GM23248 (cell line): ENCODE measurements at regions not wholly inside any gene's neighbourhood (a gene's known extent, or its start where the extent isn't known, plus 50 kb on each side); places are given as distances from the start of the nearest gene placed in this dataset.

Experiments
- DNase-seq: peaks from one replicate; pipeline ENCODE4 v3.0.0-alpha.2; 2015
- H2AFZ ChIP-seq: fragments of 200-600 bp; sonication (generic); 2 replicates; pipeline ENCODE4 v1.6.1; 2016; ENCODE audit warnings: antibody characterized with exemption
- H3F3A ChIP-seq: fragments of 200-600 bp; sonication (generic); 2 replicates; pipeline ENCODE4 v1.6.1; 2016; ENCODE audit warnings: mild to moderate bottlenecking, antibody characterized with exemption, mixed run types; ENCODE audit not compliant: insufficient read depth
- H3K27ac ChIP-seq: fragments of 200-600 bp; sonication (generic); 2 replicates; pipeline ENCODE4 v1.5.1; 2016; ENCODE audit warnings: mild to moderate bottlenecking
- H3K27me3 ChIP-seq: fragments of 200-600 bp; sonication (generic); replicated peaks from 2 replicates; pipeline ENCODE4 v1.6.1; 2016; ENCODE audit warnings: mild to moderate bottlenecking; ENCODE audit not compliant: insufficient read depth
- H3K36me3 ChIP-seq: fragments of 200-600 bp; sonication (generic); 2 replicates; pipeline ENCODE4 v1.6.1; 2016; ENCODE audit warnings: low read depth, mild to moderate bottlenecking
- H3K4me1 ChIP-seq: fragments of 200-600 bp; sonication (generic); 2 replicates; pipeline ENCODE4 v1.6.1; 2016; ENCODE audit warnings: mild to moderate bottlenecking; ENCODE audit not compliant: insufficient read depth
- H3K4me2 ChIP-seq: fragments of 200-600 bp; sonication (generic); one replicate; pipeline ENCODE4 v1.6.1; 2016; ENCODE audit warnings: mild to moderate bottlenecking; ENCODE audit not compliant: unreplicated experiment
- H3K4me3 ChIP-seq: fragments of 200-600 bp; sonication (generic); 2 replicates; pipeline ENCODE4 v1.5.1; 2016; ENCODE audit warnings: mild to moderate bottlenecking
- H3K79me2 ChIP-seq: fragments of 200-600 bp; sonication (generic); 2 replicates; pipeline ENCODE4 v1.6.1; 2016; ENCODE audit warnings: mild to moderate bottlenecking; ENCODE audit not compliant: insufficient read depth
- H3K9ac ChIP-seq: fragments of 200-600 bp; sonication (generic); 2 replicates; pipeline ENCODE4 v1.6.1; 2016; ENCODE audit warnings: mild to moderate bottlenecking
- H3K9me2 ChIP-seq: fragments of 200-600 bp; sonication (generic); 2 replicates; pipeline ENCODE4 v1.6.1; 2016; ENCODE audit warnings: mixed run types, mild to moderate bottlenecking, moderate library complexity; ENCODE audit not compliant: insufficient read depth
- H3K9me3 ChIP-seq: fragments of 200-600 bp; sonication (generic); one replicate; pipeline ENCODE4 v1.6.1; 2017; ENCODE audit warnings: low read depth
- H4K20me1 ChIP-seq: fragments of 200-600 bp; sonication (generic); 2 replicates; pipeline ENCODE4 v1.6.0; 2016; ENCODE audit not compliant: insufficient read depth
- EZH2 ChIP-seq: fragments of 200-600 bp; sonication (generic); IDR thresholded peaks from 2 replicates; pipeline ENCODE4 v1.6.1; 2018; ENCODE audit warnings: antibody characterized with exemption, mild to moderate bottlenecking; ENCODE audit not compliant: insufficient read depth, poor library complexity, severe bottlenecking
- EZH2phosphoT487 ChIP-seq: fragments of 200-600 bp; sonication (generic); IDR thresholded peaks from 2 replicates; pipeline ENCODE4 v1.6.1; 2018; ENCODE audit warnings: antibody characterized with exemption, moderate library complexity, mild to moderate bottlenecking, low read depth; ENCODE audit not compliant: insufficient read depth
- WGBS, 2 experiments: methylation state at CpG; one replicate each; pipeline ENCODE4 v1.1.6; 2015 to 2017; ENCODE audit warnings: low lambda C conversion rate in 2 of 2, low coverage in 1 of 2; ENCODE audit errors: missing lambda C conversion rate in 2 of 2; 5-methylcytosine and 5-hydroxymethylcytosine counted together
- in situ Hi-C: fragments of 300-500 bp; cut with MboI; formaldehyde crosslinking; loops from 2 replicates; pipeline ENCODE4 v1.15.0; 2020

DNA sequence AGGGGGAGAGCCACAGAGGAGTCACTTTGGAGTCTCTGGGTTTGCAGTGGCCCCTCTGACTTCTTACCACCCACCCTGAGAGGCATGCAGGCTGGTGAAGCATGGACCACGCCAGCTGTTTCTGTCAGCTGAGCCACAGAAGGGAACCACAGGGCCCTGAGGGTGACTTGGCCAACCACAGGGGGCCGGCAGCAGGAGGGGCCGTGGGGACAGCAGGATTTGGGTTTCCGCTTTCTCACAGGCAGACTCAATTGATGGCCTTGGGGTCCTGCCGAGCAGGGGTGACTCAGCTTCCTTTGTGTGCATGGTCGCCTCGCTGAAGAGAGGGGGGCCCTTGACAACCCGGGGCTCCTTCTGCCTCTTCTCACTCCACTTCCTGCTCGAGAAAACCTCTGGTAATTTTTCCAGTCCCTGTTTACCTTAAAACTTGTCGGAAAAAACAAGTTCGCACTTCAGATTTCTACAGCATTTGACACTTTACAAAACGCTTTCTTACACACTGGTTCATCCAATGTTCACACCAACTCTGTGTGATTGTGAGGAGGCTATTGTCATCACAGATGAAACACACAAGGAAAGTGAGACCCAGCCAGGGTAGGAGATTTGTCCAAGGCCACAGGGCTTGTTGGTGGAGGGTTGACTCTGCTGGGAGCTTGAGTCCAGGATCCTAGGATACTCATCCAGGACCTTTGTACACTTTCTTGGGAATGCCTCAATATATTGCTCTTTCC is 311.2 kb downstream of the LPIN1 start:
- H4K20me1 ChIP-seq, result no peaks in the 10 kb centered on the region
- no peaks in the 10 kb centered on the region for H3K36me3 ChIP-seq
- H2AFZ ChIP-seq, result no peak overlapping the region
- 0 out of 2 replicates have a peak, but pooled peaks cover 9% of the 10 kb centered on the region for H3K4me1 ChIP-seq
- no peaks in the 10 kb centered on the region; the same call in 1 of the 2 replicates for H3K27me3 ChIP-seq
- no peak overlapping the region for H3K4me2 ChIP-seq
- no peak for DNase-seq
- H3K27ac ChIP-seq, result no peak overlapping the region
- TF ChIP-seq EZH2, result no peak
- no peak for TF ChIP-seq EZH2phosphoT487
- H3K4me3 ChIP-seq, result no peak overlapping the region
- no peaks in the 10 kb centered on the region for H3K79me2 ChIP-seq
- H3F3A ChIP-seq, result peaks cover 5% of the 10 kb centered on the region; the same call in 1 of the 2 replicates
- no peaks in the 10 kb centered on the region for H3K9me2 ChIP-seq
- H3K9ac ChIP-seq, result no peak overlapping the region
- H3K9me3 ChIP-seq, result no peaks in the 10 kb centered on the region
- in situ Hi-C loops, result no loop called here
- 85 to 86% methylated on average over 12 of the region's 12 CpGs for WGBS, 2 experiments

DNA sequence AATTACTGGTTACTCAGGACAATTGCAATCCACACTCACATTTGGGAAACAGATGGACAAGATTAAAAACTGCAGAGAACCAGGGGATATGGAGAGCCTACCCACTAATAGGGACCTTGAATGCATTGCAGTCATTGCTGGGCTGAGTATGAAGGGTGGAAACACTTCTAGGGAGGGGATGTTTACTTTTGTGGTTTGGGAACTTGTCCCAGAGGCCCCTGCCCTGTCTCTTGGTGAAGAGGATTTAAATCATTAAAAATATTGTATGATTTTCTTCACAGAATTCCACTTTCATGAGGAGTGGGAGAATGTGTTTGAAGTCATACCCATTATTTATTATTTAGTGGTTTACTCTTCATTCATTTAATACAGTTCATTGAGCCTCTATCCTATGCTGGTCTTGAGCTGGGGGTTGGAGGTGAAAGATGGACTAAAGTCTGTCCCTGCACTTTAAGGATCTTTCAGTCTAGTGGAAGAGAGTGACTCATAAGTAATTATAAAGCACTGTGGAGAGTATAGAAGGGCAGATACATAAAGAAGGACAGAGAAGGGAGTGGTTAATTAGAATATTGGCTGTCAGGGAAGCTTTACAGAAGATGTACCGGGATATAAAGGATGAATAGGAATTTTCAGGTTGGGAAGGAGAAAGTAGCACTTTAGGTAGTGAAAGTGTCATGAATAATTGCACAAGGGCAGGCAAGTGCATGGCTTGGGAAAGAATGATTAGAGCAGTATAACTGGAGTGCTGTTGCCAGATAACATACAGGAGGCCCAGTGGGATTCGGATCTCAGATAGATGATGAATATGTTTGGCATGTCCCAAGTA is 313.4 kb downstream of the LPIN1 start:
- WGBS, 2 experiments, result 43 to 54% methylated on average over 2 of the region's 2 CpGs
- in situ Hi-C loops, result no loop called here

DNA sequence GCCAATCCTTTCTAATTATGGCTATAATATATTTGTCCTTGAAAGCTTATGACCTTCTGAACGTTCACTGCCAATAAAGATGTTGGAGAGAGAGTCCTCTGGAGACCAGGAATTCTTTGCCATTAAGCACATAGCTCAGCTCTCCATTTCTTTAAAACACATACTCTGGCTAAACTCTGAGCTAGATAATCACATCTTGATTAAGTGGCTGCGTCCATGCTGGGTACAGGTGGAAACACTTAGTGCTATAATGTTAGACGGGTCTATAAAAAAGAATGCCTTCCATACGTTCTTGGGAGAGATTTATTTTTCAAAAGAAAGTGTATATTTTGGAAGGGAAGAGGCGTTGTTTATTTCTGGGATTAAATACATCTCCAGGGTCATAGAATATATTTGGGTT is 314.5 kb downstream of the LPIN1 start:
- Histone ChIP-seq H3K9me2 (no peaks in the 10 kb centered on the region), H3K9me3 (no peaks in the 10 kb centered on the region), H3K4me1 (0 out of 2 replicates have a peak, but pooled peaks cover 9% of the 10 kb centered on the region), H3K4me2 (no peak overlapping the region), H3K79me2 (no peaks in the 10 kb centered on the region), H3K27me3 (no peaks in the 10 kb centered on the region; the same call in 1 of the 2 replicates), H3K27ac (no peak overlapping the region), H2AFZ (no peak overlapping the region), H3F3A (0 out of 2 replicates have a peak, but pooled peaks cover 5% of the 10 kb centered on the region), H3K9ac (no peak overlapping the region), H4K20me1 (no peaks in the 10 kb centered on the region), H3K36me3 (no peaks in the 10 kb centered on the region), H3K4me3 (no peak overlapping the region)
- TF ChIP-seq EZH2, result no peak
- TF ChIP-seq EZH2phosphoT487, result no peak
- WGBS, 2 experiments, result 43 to 48% methylated on average over 5 of the region's 5 CpGs
- in situ Hi-C loops, result no loop called here
- DNase-seq, result no peak

More for the DNA sequence above, 313.4 kb downstream of the LPIN1 start:
- Histone ChIP-seq H2AFZ (no peak overlapping the region), H4K20me1 (no peaks in the 10 kb centered on the region), H3K9ac (no peak overlapping the region), H3K27ac (no peak overlapping the region), H3K27me3 (no peaks in the 10 kb centered on the region; the same call in 1 of the 2 replicates), H3K79me2 (no peaks in the 10 kb centered on the region), H3F3A (0 out of 2 replicates have a peak, but pooled peaks cover 5% of the 10 kb centered on the region), H3K9me3 (no peaks in the 10 kb centered on the region), H3K36me3 (no peaks in the 10 kb centered on the region), H3K4me1 (0 out of 2 replicates have a peak, but pooled peaks cover 9% of the 10 kb centered on the region), H3K4me2 (no peak overlapping the region), H3K9me2 (no peaks in the 10 kb centered on the region), H3K4me3 (no peak overlapping the region)
- TF ChIP-seq EZH2 (no peak), EZH2phosphoT487 (no peak)
- DNase-seq, result peak; percentile 26

DNA sequence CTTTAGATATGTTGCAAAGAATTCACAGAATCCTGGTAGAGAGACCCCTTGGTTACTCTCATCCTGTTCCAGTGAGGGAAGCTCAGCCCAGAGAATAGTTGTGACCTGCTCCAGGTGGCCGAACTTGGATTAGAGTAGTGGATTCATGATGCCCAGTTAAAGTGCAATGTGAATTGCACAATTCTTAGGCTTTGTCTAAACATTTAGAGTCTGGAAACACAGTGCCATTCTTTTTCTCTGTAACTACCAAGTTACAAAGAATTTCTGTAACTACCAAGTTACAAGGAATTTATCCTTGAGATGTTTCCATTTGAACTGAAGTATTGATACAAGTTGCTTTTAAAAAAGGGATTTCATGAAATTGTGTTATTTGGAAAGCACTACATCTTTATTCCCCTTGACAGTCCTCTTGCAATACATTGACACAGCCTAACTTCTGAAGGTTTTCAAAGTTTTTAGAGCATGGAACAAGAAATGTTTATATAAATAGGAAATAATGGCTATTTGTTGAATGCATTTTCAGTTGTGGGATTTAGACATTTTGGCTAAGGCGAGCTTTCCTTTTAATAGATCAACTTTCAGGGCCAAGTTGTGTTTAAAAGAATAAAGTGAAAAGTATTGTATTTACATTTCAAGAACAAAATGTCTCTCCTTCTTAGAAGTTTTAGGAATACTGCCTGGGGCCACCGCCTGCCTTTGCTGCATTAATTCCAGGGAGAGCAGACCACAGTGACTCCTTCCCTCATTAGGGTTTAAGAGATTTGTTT is 315.0 kb downstream of the LPIN1 start:
- H3K79me2 ChIP-seq, result no peaks in the 10 kb centered on the region
- H3K4me1 ChIP-seq, result 0 out of 2 replicates have a peak, but pooled peaks cover 9% of the 10 kb centered on the region
- no peaks in the 10 kb centered on the region for H4K20me1 ChIP-seq
- no peak overlapping the region for H3K4me3 ChIP-seq
- TF ChIP-seq EZH2phosphoT487, result no peak
- no peak for TF ChIP-seq EZH2
- H3K27ac ChIP-seq, result no peak overlapping the region
- in situ Hi-C loops, result no loop called here
- H3K36me3 ChIP-seq, result no peaks in the 10 kb centered on the region
- no peak for DNase-seq
- no peaks in the 10 kb centered on the region; the same call in 1 of the 2 replicates for H3K27me3 ChIP-seq
- H3K9ac ChIP-seq, result no peak overlapping the region
- H3K9me3 ChIP-seq, result no peaks in the 10 kb centered on the region
- no peak overlapping the region for H2AFZ ChIP-seq
- 65% methylated on average over 3 of the region's 3 CpGs for WGBS, 2 experiments
- H3F3A ChIP-seq, result 0 out of 2 replicates have a peak, but pooled peaks cover 5% of the 10 kb centered on the region
- H3K9me2 ChIP-seq, result no peaks in the 10 kb centered on the region
- H3K4me2 ChIP-seq, result no peak overlapping the region
